ENCODE measurements at regions not wholly inside any gene's neighbourhood (a gene's known extent, or its start where the extent isn't known, plus 50 kb on each side); places are given as distances from the start of the nearest gene placed in this dataset.

DNA sequence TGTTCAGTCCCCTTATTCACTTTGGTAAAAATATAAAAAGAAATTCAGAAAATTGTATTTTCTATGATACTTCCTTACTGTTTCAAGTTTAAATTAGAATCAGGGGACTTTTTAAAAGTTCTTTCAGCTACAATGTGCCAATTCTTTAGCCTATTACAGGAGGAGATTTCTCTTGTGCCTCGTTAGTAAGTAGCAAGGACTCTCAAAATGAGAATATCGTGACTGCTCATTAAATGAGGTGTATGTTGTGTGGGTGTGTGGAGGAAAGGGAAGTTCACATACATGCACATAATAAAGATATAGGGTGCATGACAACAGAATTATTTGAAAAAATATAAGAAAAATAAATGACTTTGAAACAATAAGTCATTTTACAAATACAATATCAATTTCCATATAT, 190.5 kb downstream of the DTHD1 start:
- TF ChIP-seq YY1 (IDR thresholded peaks at IDR 0.05; ENCODE audit: insufficient read depth, insufficient read length) (no peak), ZNF274 (IDR thresholded peaks at IDR 0.05; ENCODE audit: low read depth, low read length) (no peak)

All from NT2/D1 (cell line).